ENCODE measurements at regions not wholly inside any gene's neighbourhood (a gene's known extent, or its start where the extent isn't known, plus 50 kb on each side); places are given as distances from the start of the nearest gene placed in this dataset.

DNA sequence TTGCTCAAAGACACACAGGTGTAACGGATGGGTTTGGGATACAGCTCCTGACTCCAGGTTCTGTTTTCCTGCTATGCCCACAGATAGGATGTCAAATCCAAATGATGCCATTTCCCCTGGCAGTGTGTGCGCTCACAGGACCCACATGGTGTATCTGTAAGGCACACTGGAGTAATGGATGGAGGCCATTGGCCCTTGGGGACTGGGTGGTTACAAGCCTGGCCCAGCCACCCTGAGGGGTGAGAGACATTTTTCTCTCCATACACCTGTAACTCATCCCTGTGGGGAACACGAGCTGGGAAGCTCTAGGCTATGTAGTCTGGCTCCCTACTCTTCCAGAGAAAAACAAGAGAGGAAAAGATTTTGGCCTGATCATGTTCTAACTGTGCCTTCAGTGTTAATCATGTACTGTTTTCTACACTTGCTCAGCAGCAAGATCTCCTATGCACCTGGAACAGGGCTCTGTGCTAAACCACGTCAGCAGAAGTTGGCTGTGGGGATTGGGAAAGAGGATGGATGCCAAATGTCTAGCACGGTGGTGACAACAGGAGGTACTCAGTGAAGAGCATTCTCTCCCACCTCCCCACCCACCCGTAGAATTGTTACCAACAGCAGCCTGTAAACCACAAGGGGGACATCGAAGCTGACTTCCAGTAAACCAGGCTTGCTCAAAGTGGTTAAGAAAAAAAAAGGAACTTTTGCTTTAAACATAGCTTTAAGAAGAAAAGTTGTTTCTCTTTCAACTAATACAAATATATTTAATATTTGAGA lies 237.0 kb downstream of the LACC1 start:
- in situ Hi-C loops (cut with MboI; ENCODE audit: low sequenced_read_pairs): no loop called here

DNA sequence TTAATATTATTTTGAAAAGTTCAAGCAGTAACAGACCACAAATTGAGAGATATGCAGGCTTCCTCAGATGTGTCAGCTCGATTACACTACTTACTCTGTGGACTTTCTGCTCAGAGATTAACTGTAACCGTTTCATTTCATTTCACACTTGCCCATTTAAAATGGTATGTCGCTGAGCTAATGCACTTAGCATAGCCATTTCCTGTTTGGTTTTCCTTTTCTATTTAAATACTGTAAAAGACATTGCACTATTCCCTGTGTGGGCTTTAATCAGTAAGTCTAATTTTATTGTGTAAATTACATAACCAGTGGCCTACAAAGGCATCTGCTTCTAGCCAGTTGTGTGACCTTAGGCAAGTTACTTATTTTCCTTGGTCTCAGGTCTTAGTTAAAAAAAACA lies 237.6 kb downstream of the LACC1 start:
- in situ Hi-C loops (cut with MboI; ENCODE audit: low sequenced_read_pairs): no loop called here

DNA sequence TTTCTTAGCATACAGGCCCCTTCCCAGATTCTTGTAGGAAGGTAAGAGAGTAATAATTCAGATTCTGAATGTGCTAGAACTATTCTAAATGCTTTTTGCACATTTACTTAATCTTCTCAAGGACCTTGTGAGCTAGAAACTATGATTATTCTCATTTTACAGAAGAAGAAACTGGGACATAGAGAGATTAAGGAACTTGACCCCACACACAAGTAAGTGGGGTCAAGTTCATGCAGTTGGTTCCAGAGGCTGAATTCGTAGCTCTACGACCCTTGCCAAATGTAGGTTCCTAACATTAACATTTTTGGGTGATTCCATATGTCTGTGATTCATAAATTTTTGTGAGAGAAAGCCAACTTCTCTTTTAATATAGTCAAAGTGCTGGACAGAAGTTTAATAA lies 238.1 kb downstream of the LACC1 start:
- in situ Hi-C loops (cut with MboI; ENCODE audit: low sequenced_read_pairs): no loop called here

DNA sequence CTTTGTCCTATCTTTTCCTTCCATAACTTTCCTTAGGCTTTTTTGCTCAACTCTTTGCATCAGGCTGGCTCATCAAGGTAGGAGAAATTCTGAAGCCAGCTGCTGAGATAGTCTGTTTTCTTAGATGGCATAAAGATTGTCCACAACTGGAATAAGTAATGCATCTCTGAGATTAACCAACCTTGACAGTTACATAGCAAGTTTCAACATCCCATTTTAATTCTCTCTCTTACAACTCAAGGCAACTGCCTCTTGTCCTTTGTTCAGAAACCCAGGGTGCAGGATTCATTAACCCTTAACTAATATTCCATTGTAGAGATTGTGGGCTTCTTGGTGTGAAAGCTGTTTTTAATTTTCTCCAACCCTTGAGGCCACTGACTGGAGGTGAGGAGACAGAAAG lies 239.2 kb downstream of the LACC1 start:
- in situ Hi-C loops (cut with MboI; ENCODE audit: low sequenced_read_pairs): no loop called here

DNA sequence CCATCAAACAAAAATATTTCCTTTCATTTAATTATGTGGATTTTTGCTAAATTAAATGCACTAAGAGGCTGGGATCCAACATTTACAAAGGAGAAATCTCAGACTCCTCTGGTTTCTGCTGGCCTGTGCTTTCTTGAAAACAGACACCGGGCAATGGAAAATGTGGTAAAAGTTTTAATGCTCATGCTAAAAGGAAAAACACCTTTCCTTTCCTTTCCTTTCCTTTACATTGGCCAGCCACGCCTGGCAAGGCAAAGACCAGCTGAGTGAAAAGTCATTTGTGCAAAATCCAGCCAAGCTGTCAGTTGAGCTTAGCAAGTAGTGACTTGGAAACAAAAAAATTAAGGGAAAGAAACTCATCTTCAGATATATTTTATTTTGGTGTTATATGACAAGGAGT lies 240.3 kb downstream of the LACC1 start:
- in situ Hi-C loops (cut with MboI; ENCODE audit: low sequenced_read_pairs): no loop called here

DNA sequence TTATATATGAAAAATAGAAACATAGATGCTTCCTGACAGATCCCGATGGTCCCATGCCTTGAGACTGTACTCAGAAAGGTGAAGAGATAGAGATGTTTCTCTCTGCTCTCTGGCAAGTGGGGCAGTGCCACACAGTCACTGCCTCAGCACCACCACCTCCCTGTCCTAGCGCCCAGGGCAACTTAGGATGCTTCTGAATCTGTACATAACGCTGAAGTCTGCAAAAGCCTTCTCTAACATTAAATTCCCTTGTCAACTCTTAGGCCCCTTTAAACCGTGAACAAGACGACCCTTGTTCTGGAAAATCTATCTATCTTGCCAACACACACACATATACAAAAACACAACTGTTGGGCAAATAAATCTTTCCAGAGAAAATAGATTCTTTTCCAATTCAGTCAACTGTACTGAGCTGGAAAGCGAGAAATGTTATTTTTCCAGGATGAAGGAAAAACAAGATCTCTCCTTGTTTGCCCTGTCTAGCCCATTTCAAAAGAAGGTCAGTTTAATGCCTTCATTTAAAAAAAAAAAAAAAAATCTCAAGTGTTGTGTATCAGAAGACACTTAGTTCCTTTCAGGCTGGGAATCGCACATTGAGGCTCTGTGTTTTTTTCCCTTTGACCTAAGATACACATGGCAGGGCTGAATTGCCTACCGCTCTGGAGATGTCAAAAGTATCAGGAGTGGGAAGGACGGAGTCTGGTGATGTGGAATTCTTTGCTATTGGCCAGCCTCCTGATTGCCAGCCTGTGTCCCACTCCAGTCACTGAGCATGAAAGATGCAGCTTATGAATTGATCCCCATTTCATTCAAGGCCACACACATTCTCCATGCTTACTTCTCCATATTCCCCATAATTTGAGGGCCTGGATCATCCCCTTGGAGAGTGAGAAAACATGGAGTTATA lies 241.4 kb downstream of the LACC1 start:
- in situ Hi-C loops (cut with MboI; ENCODE audit: low sequenced_read_pairs): no loop called here

DNA sequence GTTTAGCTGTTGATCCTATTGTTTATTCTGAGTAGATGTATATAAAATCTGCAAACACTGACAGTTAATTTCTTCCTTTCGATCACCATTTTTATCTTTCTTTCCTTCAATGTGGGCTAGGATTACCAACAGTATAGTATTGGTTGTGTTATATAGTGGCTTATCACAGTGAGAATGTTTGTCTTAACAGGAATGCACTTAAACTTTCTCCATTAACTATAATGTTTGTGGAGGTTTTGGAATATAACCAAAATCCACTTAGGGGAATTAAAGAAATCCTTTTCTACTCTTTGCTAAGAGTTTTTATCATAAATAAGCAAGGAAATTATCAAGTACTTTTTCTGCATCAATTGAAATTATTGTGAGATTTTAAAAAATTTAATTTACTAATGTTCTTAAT lies 244.6 kb downstream of the LACC1 start:
- in situ Hi-C loops (cut with MboI; ENCODE audit: low sequenced_read_pairs): no loop called here

DNA sequence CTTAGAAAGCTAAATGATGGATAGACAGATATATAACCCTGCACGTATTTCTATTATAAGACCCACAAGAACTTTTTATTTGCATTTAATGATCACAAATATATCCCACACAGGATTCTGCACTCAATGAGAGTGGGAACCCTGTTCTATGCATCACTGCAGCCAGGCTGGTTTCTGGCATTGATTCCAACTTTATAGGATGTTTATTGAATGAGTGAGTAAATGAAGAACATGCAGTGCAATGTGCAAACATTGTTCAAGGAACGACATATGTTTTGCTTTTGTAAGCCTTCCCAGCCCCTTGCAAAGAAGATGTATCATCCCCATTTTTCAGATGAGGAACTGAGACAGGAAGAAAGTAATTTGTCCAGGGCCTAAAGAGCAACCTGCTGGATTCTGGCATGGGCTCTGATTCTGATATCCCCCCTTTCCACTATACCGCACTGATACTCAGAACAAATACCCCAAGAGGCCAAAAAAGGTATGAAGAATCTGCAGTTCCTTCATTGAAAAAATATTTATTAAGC lies 246.3 kb downstream of the LACC1 start:
- in situ Hi-C loops (cut with MboI; ENCODE audit: low sequenced_read_pairs): no loop called here

DNA sequence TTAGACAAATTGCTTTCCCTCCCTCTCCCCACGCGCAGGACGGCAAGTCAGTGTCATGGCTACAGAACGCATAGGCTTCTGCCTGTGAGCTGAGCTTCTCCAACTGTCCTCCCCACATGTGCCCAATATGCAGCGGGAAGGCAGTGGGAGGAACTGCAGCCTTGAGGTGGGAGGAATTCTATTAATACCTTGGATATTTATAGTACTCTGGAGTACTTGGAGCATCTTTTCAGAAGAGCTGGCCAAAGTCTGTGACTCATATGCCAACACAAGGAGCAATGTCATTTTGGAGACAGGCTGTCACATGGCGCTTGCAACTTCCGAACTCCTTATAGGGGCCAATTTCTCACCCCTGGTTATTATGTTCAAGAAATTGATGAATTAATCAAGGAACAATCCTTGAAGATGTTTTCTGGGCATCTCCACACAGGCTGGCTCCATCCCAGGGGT lies 245.0 kb upstream of the SERP2 start:
- in situ Hi-C loops (cut with MboI; ENCODE audit: low sequenced_read_pairs): no loop called here

DNA sequence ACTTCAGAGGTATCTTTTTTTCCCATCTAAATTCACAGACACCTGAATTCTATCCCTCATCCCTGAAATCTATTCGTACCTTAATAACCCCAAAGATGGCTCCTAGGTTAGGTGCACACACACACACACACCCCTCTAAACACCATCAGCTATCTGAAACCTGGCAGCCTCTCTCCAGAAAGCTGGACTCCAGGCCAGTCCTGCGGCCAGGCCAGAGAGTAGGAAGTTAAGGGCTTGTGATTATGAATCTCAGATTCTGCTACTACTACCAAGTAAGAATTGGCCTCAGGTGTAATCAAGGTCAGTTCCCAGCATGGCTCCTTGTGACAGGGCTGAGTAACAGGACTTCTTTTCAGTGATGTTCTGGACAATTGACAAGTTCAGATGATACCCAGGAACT lies 244.2 kb upstream of the SERP2 start:
- in situ Hi-C loops (cut with MboI; ENCODE audit: low sequenced_read_pairs): no loop called here

DNA sequence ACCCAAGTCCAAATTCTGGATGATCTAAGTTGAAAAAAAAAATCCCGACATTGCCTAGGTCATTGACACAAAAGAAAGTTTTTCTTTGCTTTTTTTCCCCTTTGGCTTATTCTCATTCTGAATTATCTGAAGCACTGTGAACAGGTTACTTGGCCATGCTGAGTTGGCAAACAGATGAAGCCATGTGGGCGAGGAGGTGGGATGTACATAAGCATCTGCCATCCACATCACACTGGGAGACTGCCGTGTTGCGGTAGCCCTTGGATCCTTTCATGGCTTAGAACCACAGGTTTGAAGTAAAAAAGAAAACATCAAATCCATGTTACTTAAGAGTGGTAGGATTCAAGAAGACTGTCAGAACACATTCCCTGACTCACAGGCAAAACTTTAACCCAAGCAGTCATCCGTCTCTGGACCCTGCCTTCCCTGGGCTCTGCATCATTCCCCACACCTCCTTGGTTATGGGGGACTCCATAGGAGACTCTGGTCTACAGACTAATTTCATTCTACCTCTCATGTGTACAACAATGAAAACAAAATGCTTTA lies 242.5 kb upstream of the SERP2 start:
- in situ Hi-C loops (cut with MboI; ENCODE audit: low sequenced_read_pairs): no loop called here

DNA sequence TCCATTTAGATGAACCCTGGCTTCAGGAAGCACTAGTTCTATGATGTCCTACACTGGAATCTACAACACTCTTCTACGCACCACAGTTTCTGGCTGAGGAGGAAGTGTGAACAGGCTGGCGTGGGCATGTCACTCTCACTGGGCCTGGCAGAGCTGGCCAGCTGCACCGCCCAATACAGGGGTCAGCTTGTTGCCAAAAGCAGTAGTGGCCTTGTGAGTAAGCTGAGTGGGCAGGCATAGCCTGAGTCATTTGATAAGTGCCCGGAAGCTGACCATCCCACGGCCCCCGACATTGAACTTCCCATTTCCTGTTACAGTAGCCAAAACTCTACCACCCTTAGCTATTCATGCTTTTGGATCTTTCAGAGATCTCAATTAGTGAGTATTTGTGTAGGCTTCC lies 240.9 kb upstream of the SERP2 start:
- in situ Hi-C loops (cut with MboI; ENCODE audit: low sequenced_read_pairs): no loop called here

DNA sequence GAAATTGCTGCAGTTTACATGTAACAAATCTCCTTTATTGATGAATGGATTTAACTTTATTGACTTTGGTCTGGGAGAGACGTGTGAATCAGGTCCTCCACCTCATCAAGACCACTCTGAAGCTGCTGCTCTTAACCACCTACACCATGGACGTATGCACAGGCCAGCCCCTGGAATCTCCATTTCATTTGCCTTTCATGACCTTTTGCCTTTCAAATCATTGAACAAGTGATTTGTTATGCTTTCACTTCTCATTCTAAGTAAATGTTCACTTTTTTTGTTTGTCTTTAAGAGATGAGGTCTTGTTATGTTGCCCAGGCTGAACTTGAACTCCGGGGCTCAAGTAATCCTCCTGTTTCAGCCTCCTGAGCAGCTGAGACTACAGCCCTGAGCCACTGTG lies 240.0 kb upstream of the SERP2 start:
- in situ Hi-C loops (cut with MboI; ENCODE audit: low sequenced_read_pairs): no loop called here

DNA sequence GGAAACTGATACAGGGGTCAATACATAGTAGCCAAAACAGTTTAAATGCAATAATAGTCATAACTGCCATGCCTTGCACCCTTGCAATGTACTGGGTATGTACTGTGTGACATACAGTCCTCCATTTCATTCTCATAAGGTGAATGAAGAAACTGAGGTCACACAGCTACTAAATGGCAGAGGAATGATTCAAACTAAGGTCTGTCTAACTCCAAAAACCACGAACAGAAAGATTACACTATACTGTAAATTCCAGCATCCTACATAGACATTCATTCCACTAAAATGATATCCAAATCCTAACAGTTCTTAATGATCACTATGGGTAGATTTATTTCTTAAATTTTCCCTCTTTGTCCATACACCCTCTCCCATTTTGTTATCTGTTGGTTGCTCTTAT lies 238.1 kb upstream of the SERP2 start:
- in situ Hi-C loops (cut with MboI; ENCODE audit: low sequenced_read_pairs): no loop called here

DNA sequence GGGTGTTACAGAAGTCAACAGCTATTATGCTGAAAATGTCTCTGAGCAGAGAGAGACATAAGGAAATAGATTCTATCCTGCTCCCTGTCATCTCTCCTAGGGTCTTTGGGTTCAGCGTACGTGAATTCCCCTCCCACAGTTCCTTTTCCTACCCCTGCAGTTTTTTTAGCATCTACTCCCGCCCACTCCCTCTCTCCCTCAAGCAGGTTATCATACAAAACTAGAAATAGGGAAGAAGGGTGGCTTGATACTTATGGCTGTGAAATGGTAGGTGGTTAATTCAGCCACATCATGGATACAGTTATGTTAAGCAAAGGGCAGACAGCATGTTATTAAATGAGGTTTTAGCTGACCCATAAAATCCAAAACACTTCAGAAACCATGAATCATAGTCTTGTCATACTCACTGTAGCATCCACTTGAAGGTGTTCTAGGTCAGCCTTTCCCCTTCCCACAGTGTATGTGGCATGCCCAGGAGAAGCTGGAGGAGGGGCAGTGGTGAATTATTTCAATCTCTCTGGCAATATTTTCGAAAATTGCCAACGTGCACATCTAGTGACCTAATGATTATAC lies 236.8 kb upstream of the SERP2 start:
- in situ Hi-C loops (cut with MboI; ENCODE audit: low sequenced_read_pairs): no loop called here

DNA sequence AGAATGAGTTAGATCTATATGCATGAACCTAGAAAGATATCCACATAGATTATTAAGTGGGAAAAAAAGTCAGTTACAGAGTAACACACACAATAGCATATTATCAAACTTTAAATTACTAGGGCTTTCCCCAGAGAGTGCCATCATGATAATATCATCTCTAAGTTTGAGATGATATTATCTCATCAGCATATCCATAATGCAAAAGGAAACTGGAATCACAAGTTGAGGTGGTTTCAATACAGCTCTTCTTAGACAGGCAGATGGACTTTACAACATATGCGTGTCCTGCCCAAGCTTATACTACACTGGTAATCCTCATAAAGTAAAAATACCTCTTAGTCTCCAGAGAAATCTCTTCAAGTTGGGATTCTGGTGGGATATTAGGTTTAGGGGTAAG lies 236.2 kb upstream of the SERP2 start:
- in situ Hi-C loops (cut with MboI; ENCODE audit: low sequenced_read_pairs): no loop called here

DNA sequence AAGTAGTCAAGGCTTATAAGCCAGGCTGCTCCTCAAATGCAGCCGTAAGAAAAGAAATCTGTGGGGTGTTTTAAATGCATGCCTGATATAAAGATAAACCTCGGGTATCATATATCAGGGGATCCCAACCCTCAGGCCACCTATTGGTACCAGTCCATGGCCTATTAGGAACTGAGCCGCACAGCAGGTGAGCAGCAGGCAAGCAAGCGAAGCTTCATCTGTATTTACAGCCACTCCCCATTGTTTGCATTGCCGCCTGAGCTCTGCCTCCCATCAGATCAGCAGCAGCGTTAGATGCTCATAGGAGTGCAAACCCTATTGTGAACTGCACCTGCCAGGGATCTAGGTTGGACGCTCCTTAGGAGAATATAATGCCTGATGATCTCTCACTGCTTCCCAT lies 233.5 kb upstream of the SERP2 start:
- in situ Hi-C loops (cut with MboI; ENCODE audit: low sequenced_read_pairs): no loop called here

DNA sequence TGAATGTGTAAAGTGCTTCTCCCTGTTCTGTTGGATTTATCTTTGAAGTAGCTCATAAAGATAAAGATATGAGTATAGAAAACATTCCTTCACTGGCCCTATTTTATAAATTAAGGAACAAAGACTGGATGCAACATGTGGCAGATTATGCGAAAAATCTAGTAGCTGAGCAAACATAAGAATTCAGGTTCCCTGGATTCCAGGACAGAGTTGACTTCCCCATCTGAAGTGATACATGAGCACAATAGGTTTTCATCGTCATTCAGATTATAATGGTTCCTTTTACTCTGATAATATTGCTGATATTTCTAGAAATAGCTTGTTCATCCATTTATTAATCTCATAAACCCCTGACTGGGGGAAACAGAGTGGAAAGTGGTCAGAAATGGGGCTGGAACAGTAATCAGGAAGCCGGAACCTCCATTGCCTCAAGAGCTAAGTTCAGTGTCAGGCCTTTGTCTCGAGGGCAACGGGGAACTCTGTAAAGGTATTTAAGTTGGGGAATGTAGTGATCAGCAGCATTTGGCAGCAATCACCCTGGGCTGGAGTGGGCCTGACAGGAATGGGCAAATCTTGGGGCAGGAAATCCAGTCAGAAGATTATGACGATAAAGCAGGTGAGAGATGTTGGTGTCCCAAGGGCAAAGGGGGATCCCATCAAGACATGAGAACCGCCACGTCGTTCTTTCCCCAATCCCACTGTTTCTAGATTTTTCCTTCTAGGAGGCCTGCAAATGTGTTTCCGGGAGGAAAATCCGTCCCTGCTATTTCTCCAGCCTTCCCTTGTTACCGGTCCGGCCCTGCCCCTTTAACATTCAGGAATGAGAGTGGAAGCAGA lies 232.5 kb upstream of the SERP2 start:
- in situ Hi-C loops (cut with MboI; ENCODE audit: low sequenced_read_pairs): no loop called here

DNA sequence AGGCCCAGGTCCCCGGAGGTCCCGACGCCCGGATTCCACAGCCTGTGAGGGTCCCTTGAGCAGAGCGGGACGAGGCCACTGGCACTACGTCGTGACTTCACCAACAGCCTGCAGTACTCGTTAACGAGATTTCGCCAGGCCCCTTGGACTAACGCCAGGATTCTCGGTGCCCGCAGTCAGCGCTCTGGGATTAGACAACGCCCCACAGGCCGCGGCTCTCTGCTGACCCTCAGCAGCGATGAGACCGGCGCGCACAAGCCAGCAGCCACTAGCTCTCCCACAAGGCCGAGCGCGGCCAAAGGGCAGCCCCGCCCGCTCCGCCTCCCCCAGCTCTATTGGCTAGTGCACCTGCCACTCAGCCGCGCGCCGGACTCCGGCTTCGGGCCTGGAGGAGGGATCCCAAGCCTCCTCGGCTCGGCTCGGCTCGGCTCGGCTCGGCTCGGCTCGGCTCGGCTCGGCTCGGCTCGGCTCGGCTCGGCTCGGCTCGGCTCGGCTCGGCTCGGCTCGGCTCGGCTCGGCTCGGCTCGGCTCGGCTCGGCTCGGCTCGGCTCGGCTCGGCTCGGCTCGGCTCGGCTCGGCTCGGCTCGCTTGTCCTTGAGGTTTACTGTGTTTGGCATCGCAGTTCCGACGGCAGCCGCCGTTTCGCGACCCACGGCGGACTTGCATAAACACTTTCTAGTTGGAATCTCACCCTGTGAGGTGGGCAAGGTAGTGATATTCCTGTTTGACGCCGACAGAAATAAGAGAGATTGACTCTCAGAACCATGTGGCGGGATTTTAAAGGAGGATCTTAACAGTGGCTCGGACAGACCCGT lies 231.7 kb upstream of the SERP2 start:
- in situ Hi-C loops (cut with MboI; ENCODE audit: low sequenced_read_pairs): no loop called here

DNA sequence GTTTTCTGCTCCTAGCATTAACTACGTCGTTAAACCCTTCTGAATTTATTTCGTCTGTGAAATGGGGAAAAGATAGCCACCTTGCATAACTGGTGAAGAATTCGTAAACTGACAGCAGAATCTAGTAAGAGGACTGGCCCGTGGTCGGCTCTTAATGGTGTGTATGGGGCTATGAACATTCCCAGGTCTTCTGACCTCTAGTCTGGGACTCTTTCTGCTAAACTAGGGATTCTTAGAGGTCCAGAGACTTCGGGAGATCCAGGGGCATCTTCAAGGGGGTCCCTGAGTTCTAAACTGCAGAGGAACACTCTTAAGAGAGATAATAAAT lies 231.1 kb upstream of the SERP2 start:
- in situ Hi-C loops (cut with MboI; ENCODE audit: low sequenced_read_pairs): no loop called here

Measured in HL-60/S4 treated with retinoic acid at 250 ng/mL for 4 days and 3 days (cell line).